ENCODE measurements at regions not wholly inside any gene's neighbourhood (a gene's known extent, or its start where the extent isn't known, plus 50 kb on each side); places are given as distances from the start of the nearest gene placed in this dataset.
A peak's percentile ranks its signal among the peaks of the same experiment; 100 is the strongest.

DNA sequence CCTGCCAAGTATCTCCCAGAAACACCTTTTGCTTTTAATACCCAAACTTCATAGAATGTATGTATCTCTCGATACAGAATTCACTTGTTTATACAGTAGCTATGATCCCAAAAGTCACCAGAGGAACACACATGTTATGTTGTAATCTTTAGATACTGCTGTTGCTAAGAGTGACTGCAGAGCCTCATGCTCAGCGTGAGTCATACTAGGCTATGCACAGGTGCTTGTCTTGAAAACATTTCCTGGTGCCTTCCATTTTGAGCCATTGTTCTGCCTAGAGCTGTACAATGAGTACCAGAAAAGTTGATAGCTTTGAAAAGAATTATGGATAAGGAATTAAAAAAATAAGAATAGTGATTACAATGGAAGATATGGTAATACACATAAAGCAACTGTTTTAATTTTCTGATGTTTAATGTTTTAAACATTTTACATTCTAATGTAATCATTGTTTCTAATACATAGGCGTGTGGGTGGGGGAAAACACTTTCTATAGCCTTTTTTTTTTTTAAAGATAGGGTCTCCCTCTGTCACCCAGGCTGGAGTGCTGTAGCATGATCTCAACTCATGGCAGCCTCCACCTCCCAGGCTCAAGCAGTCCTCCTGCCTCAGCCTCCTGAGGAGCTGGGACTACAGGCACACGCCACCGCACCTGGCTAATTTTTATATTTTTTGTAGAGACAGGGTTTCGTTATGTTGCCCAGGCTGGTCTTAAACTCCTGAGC, 79.4 kb downstream of the CD24 start:
- H3K27ac ChIP-seq (ENCODE audit: low read depth, low read length), result no peak overlapping the region
- ChIA-PET CTCF (interaction anchor here (1.4 kb wide), 1 partner anchor 12 kb away, joined by 5 read pairs; no protein-coding TSS in a partner anchor), RAD21 (ENCODE audit: low non-redundant PET in 1 of 2, low total read pairs in 2 of 2, uncharacterized antibody in 2 of 2, unreplicated experiment in 2 of 2) (no interaction called here), POLR2A (no interaction called here)
- H3K4me3 ChIP-seq (replicated peaks in 1 of 2; ENCODE audit: low read depth in 1 of 2, low read length in 2 of 2), result no peak overlapping the region
- H3K36me3 ChIP-seq (ENCODE audit: control insufficient read depth in 1 of 2, insufficient read depth in 2 of 2, low read length in 2 of 2), result no peaks in the 10 kb centered on the region
- H3K4me2 ChIP-seq (ENCODE audit: low read length), result no peak overlapping the region
- no peak overlapping the region for H2AFZ ChIP-seq (ENCODE audit: low read depth, low read length, poor library complexity, severe bottlenecking)
- H3K4me1 ChIP-seq (ENCODE audit: control insufficient read depth in 1 of 2, insufficient read depth in 2 of 2, low read length in 2 of 2), result no peaks in the 10 kb centered on the region
- H3K9ac ChIP-seq (ENCODE audit: low read length), result no peak overlapping the region
- no peak for TF ChIP-seq POLR2AphosphoS5 (IDR thresholded peaks at IDR 0.05; ENCODE audit: low read depth, low read length)
- peak; percentile 46; the same call in 1 of the 2 replicates for TF ChIP-seq CBX3 (IDR thresholded peaks at IDR 0.05; ENCODE audit: low read depth)
- peak; percentile 41 for TF ChIP-seq CEBPB (IDR thresholded peaks at IDR 0.05; ENCODE audit: low read depth)
- TF ChIP-seq FOSL1 (IDR thresholded peaks at IDR 0.05; ENCODE audit: low read depth), result peak; percentile 37; the same call in 1 of the 2 replicates
- peak; percentile 34 for TF ChIP-seq MAX (IDR thresholded peaks at IDR 0.05)
- peak; percentile 41; the same call in 1 of the 2 replicates for TF ChIP-seq JUND (IDR thresholded peaks at IDR 0.05)
- ATAC-seq (no peak), DNase-seq (ENCODE audit: low read depth, low spot score) (no peak)
- no TSS peak for BruUV-seq (replicated peaks)
- H3K9me2 ChIP-seq (ENCODE audit: insufficient read depth), result peaks cover 3% of the 10 kb centered on the region; the same call in 1 of the 2 replicates
- H3K27me3 ChIP-seq (ENCODE audit: insufficient read depth, low read length), result no peaks in the 10 kb centered on the region
- H4K20me1 ChIP-seq (ENCODE audit: insufficient read depth), result no peaks in the 10 kb centered on the region
- H3K79me2 ChIP-seq (ENCODE audit: insufficient read depth, low read length), result no peaks in the 10 kb centered on the region
- H3K9me3 ChIP-seq (ENCODE audit: control insufficient read depth in 1 of 2, insufficient read depth in 1 of 2, low read depth in 1 of 2, low read length in 2 of 2), result no peaks in the 10 kb centered on the region
- intact Hi-C loops (cut with micrococcal nuclease), result no loop called here

- no TSS peak for BruUV-seq (replicated peaks)
- TF ChIP-seq MAX (IDR thresholded peaks at IDR 0.05) (no peak), ZFX (IDR thresholded peaks at IDR 0.05) (no peak), ZBTB33 (IDR thresholded peaks at IDR 0.05; ENCODE audit: extremely low read depth, insufficient replicate concordance, low read length) (no peak), SRF (IDR thresholded peaks at IDR 0.05; ENCODE audit: low read depth) (no peak), CBX3 (IDR thresholded peaks at IDR 0.05; ENCODE audit: low read depth) (no peak), TCF7L2 (IDR thresholded peaks at IDR 0.05; ENCODE audit: borderline replicate concordance, extremely low read depth, insufficient read depth, insufficient read length) (no peak), SIN3A (IDR thresholded peaks at IDR 0.05; ENCODE audit: low read depth) (no peak), SP1 (IDR thresholded peaks at IDR 0.05; ENCODE audit: low read depth) (no peak), POLR2AphosphoS5 (IDR thresholded peaks at IDR 0.05; ENCODE audit: low read depth, low read length) (no peak), FOSL1 (IDR thresholded peaks at IDR 0.05; ENCODE audit: low read depth) (no peak), ZNF274 (IDR thresholded peaks at IDR 0.05; ENCODE audit: low read depth, low read length) (no peak), EZH2phosphoT487 (IDR thresholded peaks at IDR 0.05; ENCODE audit: borderline replicate concordance) (no peak), RAD21 (IDR thresholded peaks at IDR 0.05; ENCODE audit: low read depth) (no peak), CEBPB (IDR thresholded peaks at IDR 0.05; ENCODE audit: low read depth) (no peak)
Measured at GRCh38 chr6:106892186-106892585, 82.3 kb downstream of the CD24 start.

More at GRCh38 chr6:106892186-106892585, 82.3 kb downstream of the CD24 start:
- Histone ChIP-seq H4K20me1 (ENCODE audit: insufficient read depth) (no peaks in the 10 kb centered on the region), H2AFZ (ENCODE audit: low read depth, low read length, poor library complexity, severe bottlenecking) (no peak overlapping the region), H3K36me3 (ENCODE audit: control insufficient read depth in 1 of 2, insufficient read depth in 2 of 2, low read length in 2 of 2) (no peaks in the 10 kb centered on the region), H3K79me2 (ENCODE audit: insufficient read depth, low read length) (no peaks in the 10 kb centered on the region), H3K9me3 (ENCODE audit: control insufficient read depth in 1 of 2, insufficient read depth in 1 of 2, low read depth in 1 of 2, low read length in 2 of 2) (no peaks in the 10 kb centered on the region), H3K4me1 (ENCODE audit: control insufficient read depth in 1 of 2, insufficient read depth in 2 of 2, low read length in 2 of 2) (peaks cover 8 to 16% of the 10 kb centered on the region in 2 experiments; a peak in 3 of 4 replicates), H3K4me3 (replicated peaks in 1 of 2; ENCODE audit: low read depth in 1 of 2, low read length in 2 of 2) (no peak overlapping the region), H3K27ac (ENCODE audit: low read depth, low read length) (no peak overlapping the region), H3K9ac (ENCODE audit: low read length) (no peak overlapping the region), H3K9me2 (ENCODE audit: insufficient read depth) (peaks cover 3% of the 10 kb centered on the region; the same call in 1 of the 2 replicates), H3K27me3 (ENCODE audit: insufficient read depth, low read length) (no peaks in the 10 kb centered on the region), H3K4me2 (ENCODE audit: low read length) (no peak overlapping the region)
- ChIA-PET POLR2A (no interaction called here), RAD21 (ENCODE audit: low non-redundant PET in 1 of 2, low total read pairs in 2 of 2, uncharacterized antibody in 2 of 2, unreplicated experiment in 2 of 2) (no interaction called here), CTCF (no interaction called here)
- ATAC-seq, result no peak
- no peak for DNase-seq (ENCODE audit: low read depth, low spot score)
- intact Hi-C loops (cut with micrococcal nuclease), result no loop called here
